ENCODE measurements at regions not wholly inside any gene's neighbourhood (a gene's known extent, or its start where the extent isn't known, plus 50 kb on each side); places are given as distances from the start of the nearest gene placed in this dataset.

DNA sequence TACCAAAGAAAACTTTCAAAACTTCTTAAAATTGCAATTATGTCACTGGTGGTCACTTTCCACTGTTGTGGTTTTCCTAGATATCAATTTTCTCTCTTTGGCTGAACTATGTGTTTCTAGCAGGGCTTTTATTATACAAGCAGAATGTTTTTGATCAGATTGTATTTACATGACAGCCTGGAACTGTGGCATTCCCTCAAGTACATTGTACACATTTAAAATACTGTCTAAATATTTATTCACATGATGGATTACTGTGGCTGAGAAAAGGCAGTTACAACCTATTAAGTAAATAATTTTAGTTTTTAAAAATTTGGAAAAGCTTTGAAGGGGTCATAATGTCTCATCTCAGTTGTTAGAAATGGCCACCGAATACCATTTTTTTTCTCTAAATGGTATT is 231.9 kb upstream of the PPP1R3A start:
- no peaks in the 10 kb centered on the region for H4K20me1 ChIP-seq (ENCODE audit: insufficient read depth, low read length)
- no peaks in the 10 kb centered on the region for H3K36me3 Mint-ChIP-seq
- peaks cover 0 to 2% (median 0%) of the 10 kb centered on the region in 3 donors for H3K27me3 Mint-ChIP-seq (ENCODE audit: low read depth in 3 of 3)

DNA sequence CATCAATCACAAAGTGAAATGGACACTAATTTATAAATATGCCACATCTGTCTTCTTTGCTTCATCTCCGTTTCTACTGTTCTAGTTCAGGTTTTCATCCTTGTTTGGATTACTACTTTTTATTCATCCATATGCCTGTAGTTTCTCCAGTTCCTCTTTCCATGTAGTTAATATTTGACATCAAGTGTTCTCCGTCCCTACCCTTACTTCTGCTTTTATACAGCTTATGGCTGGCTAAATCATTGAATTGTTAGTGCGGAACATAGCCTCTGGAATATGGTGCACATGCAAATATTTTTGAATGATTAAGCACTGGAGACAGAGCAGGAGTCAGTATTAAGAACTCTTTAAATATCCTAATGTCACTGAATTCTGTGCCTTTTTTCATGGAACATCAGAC is 230.0 kb upstream of the PPP1R3A start:
- Histone ChIP-seq H4K20me1 (ENCODE audit: insufficient read depth, low read length) (no peaks in the 10 kb centered on the region), H3K4me1 (ENCODE audit: control insufficient read depth in 1 of 2, insufficient read depth in 2 of 2, low read length in 2 of 2) (no peaks in the 10 kb centered on the region), H2AFZ (ENCODE audit: insufficient read depth, low read depth, low read length, poor library complexity, severe bottlenecking) (no peak overlapping the region), H3K9me3 (replicated peaks in 1 of 2; ENCODE audit: control insufficient read depth in 1 of 2, insufficient read depth in 1 of 2, low read length in 2 of 2) (no peaks in the 10 kb centered on the region), H3K9ac (ENCODE audit: insufficient read depth, low read length, poor library complexity, severe bottlenecking) (no peak overlapping the region), H3K36me3 (replicated peaks in 1 of 2; ENCODE audit: control insufficient read depth in 1 of 2, insufficient read depth in 2 of 2, low read length in 2 of 2) (no peaks in the 10 kb centered on the region), H3K4me2 (replicated peaks; ENCODE audit: extremely low read depth, low read length, poor library complexity, severe bottlenecking) (no peak overlapping the region), H3K4me3 (replicated peaks in 1 of 3; ENCODE audit: low read depth in 2 of 3, low read length in 3 of 3) (no peak overlapping the region), H3K27ac (ENCODE audit: low read depth in 1 of 2, low read length in 2 of 2) (no peak overlapping the region), H3K27me3 (ENCODE audit: control insufficient read depth in 2 of 2, insufficient read depth in 2 of 2, low read length in 2 of 2) (no peaks in the 10 kb centered on the region), H3K79me2 (ENCODE audit: insufficient read depth, low read length) (no peaks in the 10 kb centered on the region)
- H3K4me3 Mint-ChIP-seq = no peak overlapping the region
- TF ChIP-seq, protein P1, sequence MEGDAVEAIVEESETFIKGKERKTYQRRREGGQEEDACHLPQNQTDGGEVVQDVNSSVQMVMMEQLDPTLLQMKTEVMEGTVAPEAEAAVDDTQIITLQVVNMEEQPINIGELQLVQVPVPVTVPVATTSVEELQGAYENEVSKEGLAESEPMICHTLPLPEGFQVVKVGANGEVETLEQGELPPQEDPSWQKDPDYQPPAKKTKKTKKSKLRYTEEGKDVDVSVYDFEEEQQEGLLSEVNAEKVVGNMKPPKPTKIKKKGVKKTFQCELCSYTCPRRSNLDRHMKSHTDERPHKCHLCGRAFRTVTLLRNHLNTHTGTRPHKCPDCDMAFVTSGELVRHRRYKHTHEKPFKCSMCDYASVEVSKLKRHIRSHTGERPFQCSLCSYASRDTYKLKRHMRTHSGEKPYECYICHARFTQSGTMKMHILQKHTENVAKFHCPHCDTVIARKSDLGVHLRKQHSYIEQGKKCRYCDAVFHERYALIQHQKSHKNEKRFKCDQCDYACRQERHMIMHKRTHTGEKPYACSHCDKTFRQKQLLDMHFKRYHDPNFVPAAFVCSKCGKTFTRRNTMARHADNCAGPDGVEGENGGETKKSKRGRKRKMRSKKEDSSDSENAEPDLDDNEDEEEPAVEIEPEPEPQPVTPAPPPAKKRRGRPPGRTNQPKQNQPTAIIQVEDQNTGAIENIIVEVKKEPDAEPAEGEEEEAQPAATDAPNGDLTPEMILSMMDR (IDR thresholded peaks at IDR 0.05) = no peak
- H3K36me3 Mint-ChIP-seq = no peaks in the 10 kb centered on the region
- H3K27me3 Mint-ChIP-seq (ENCODE audit: low read depth in 3 of 3) = peaks cover 0 to 3% (median 2%) of the 10 kb centered on the region in 3 donors
- H3K9me3 Mint-ChIP-seq = no peaks in the 10 kb centered on the region
- peak in 1 of 3 donors; percentile 3 for DNase-seq
- H3K27ac Mint-ChIP-seq = no peak overlapping the region
- no CpG with 5 or more reads among the region's 3 CpGs for WGBS (ENCODE audit: insufficient coverage)
- no peaks in the 10 kb centered on the region for H3K4me1 Mint-ChIP-seq
- intact Hi-C loops (cut with micrococcal nuclease) = no loop called here

More for the DNA sequence above, 231.9 kb upstream of the PPP1R3A start:
- Histone ChIP-seq H3K79me2 (ENCODE audit: insufficient read depth, low read length) (no peaks in the 10 kb centered on the region), H3K27ac (ENCODE audit: low read depth in 1 of 2, low read length in 2 of 2) (no peak overlapping the region), H3K4me3 (replicated peaks in 1 of 3; ENCODE audit: low read depth in 2 of 3, low read length in 3 of 3) (no peak overlapping the region), H3K9ac (ENCODE audit: insufficient read depth, low read length, poor library complexity, severe bottlenecking) (no peak overlapping the region), H3K9me3 (replicated peaks in 1 of 2; ENCODE audit: control insufficient read depth in 1 of 2, insufficient read depth in 1 of 2, low read length in 2 of 2) (no peaks in the 10 kb centered on the region), H3K4me2 (replicated peaks; ENCODE audit: extremely low read depth, low read length, poor library complexity, severe bottlenecking) (no peak overlapping the region), H3K36me3 (replicated peaks in 1 of 2; ENCODE audit: control insufficient read depth in 1 of 2, insufficient read depth in 2 of 2, low read length in 2 of 2) (no peaks in the 10 kb centered on the region), H2AFZ (ENCODE audit: insufficient read depth, low read depth, low read length, poor library complexity, severe bottlenecking) (no peak overlapping the region), H3K27me3 (ENCODE audit: control insufficient read depth in 2 of 2, insufficient read depth in 2 of 2, low read length in 2 of 2) (no peaks in the 10 kb centered on the region), H3K4me1 (ENCODE audit: control insufficient read depth in 1 of 2, insufficient read depth in 2 of 2, low read length in 2 of 2) (no peaks in the 10 kb centered on the region)
- Mint-ChIP-seq H3K4me3 (no peak overlapping the region), H3K27ac (no peak overlapping the region), H3K4me1 (no peaks in the 10 kb centered on the region), H3K9me3 (peaks cover 0 to 3% (median 0%) of the 10 kb centered on the region in 7 donors)
- no peak for DNase-seq
- whole genome bisulfite sequencing (ENCODE audit: insufficient coverage) = no CpG with 5 or more reads among the region's 1 CpG
- TF ChIP-seq, protein P1 (IDR thresholded peaks at IDR 0.05) = no peak
- intact Hi-C loops (cut with micrococcal nuclease) = no loop called here
